Astrocyte of the cerebellum (primary cell): ENCODE measurements at regions not wholly inside any gene's neighbourhood (a gene's known extent, or its start where the extent isn't known, plus 50 kb on each side); places are given as distances from the start of the nearest gene placed in this dataset.

Source experiments
- DNase-seq: peaks from one replicate; pipeline ENCODE4 v3.0.0-alpha.2; 2011; ENCODE audit warnings: low read depth
- H3K4me3 ChIP-seq: 2 replicates; pipeline ENCODE4 v1.5.1; 2011; ENCODE audit warnings: mild to moderate bottlenecking, low read depth, low read length, moderate library complexity
- CTCF ChIP-seq: IDR thresholded peaks from 2 replicates; pipeline ENCODE4 v1.5.1; 2012; ENCODE audit warnings: low read length, low read depth, moderate library complexity, mild to moderate bottlenecking; ENCODE audit errors: missing control alignments
- in situ Hi-C: cut with HindIII; loops from 2 replicates; pipeline ENCODE4 v1.10.0; 2017; ENCODE audit warnings: low sequenced_read_pairs

DNA sequence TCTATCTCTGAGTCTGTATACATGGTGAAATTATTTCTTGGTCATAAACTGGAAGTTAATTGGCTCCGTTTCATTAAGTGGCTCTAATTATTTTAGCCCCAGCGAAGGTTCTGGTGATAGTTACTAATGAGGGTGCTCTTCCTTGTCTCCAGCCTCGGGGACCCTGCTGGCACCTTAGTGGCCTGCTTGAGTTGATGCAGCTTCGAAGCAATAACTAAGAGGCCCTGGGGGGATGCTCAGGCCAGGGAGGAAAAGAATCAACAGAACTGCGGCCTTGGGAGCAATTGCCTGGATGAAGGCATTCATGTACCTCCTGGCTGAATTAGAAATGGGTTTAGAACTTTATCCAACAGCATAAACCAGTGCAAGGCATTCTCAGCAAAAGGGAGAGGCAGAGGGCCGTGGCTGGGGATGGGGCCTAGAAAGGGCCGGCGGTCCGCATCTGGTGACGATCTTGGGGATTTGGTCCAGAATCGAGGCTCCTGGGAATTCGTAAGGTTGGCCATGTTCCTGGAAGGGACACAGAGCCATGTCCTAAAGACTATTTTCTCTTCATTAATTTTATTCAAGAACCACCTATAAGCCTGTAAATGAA, 100.0 kb upstream of the AJAP1 start:
- no peak overlapping the region for H3K4me3 ChIP-seq
- no peak for TF ChIP-seq CTCF
- in situ Hi-C loops: no loop called here
- DNase-seq: no peak

DNA sequence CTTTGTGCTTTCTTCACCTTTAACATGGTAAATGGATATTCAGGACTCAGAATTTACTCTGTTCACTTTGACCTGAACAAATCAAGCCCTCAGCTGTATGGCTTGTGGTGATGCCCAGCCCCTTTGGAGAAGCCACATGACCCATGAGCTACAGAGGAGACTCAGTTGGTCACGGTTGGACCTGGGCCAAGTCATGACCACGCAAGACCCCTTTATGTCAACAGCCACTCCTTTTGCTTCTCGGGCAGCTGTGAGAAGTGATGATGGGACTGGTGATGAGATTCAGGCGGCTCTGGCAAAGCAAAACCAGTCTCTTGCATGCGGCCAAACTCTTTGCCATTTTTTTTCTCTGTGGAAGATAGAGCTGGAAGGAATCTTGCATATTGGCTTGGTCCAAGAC, 96.5 kb upstream of the AJAP1 start:
- H3K4me3 ChIP-seq: no peak overlapping the region
- in situ Hi-C loops: no loop called here
- no peak for TF ChIP-seq CTCF
- DNase-seq: no peak

GRCh38 chr1:4561205-4561604, 93.2 kb upstream of the AJAP1 start:
- no peak overlapping the region for H3K4me3 ChIP-seq
- in situ Hi-C loops: no loop called here
- no peak for DNase-seq
- no peak for TF ChIP-seq CTCF

- no peak for DNase-seq
- no peak overlapping the region for H3K4me3 ChIP-seq
- in situ Hi-C loops: no loop called here
- TF ChIP-seq CTCF: no peak
Measured at GRCh38 chr1:4562321-4562720, 92.1 kb upstream of the AJAP1 start.

- DNase-seq: no peak
- in situ Hi-C loops: no loop called here
- TF ChIP-seq CTCF: no peak
Measured at GRCh38 chr1:4563586-4563985, 90.8 kb upstream of the AJAP1 start.

GRCh38 chr1:4564051-4564450, 90.4 kb upstream of the AJAP1 start:
- no peak overlapping the region for H3K4me3 ChIP-seq
- DNase-seq: no peak
- TF ChIP-seq CTCF: no peak
- in situ Hi-C loops: no loop called here

More at GRCh38 chr1:4563586-4563985, 90.8 kb upstream of the AJAP1 start:
- H3K4me3 ChIP-seq: no peak overlapping the region
